ENCODE measurements at regions not wholly inside any gene's neighbourhood (a gene's known extent, or its start where the extent isn't known, plus 50 kb on each side); places are given as distances from the start of the nearest gene placed in this dataset.

GRCh38 chr16:87252269-87252970 is 64.8 kb downstream of the C16orf95 start:
- no peak for TF ChIP-seq FOXP2 (optimal IDR thresholded peaks at IDR 0.05; ENCODE audit: borderline replicate concordance, extremely low read depth, extremely low read length, insufficient read depth)
- TF ChIP-seq TAF1 (IDR thresholded peaks at IDR 0.05; ENCODE audit: borderline replicate concordance, insufficient read depth, low read length), result no peak
- no peak for TF ChIP-seq REST (IDR thresholded peaks at IDR 0.05; ENCODE audit: insufficient read depth in 1 of 2, low read depth in 2 of 2, low read length in 2 of 2)
- no peak for TF ChIP-seq POLR2AphosphoS5 (IDR thresholded peaks at IDR 0.05; ENCODE audit: low read depth, low read length)
